HG03175 (cell line): ENCODE measurements at regions not wholly inside any gene's neighbourhood (a gene's known extent, or its start where the extent isn't known, plus 50 kb on each side); places are given as distances from the start of the nearest gene placed in this dataset.

ENCODE experiments used
- ATAC-seq: cut with Tn5 transposase; IDR thresholded peaks from one replicate; pipeline ENCODE4 v1.9.1; 2021; ENCODE audit warnings: mild to moderate bottlenecking, moderate library complexity; ENCODE audit not compliant: unreplicated experiment

GRCh38 chr1:106185089-106185488 lies 871.4 kb upstream of the PRMT6 start:
- ATAC-seq = no peak

GRCh38 chr1:106189780-106190179 lies 866.7 kb upstream of the PRMT6 start:
- no peak for ATAC-seq

GRCh38 chr1:106194206-106194605 lies 862.3 kb upstream of the PRMT6 start:
- ATAC-seq = no peak

- ATAC-seq = no peak
These were observed 855.8 kb upstream of the PRMT6 start for GRCh38 chr1:106200711-106201110.

- no peak for ATAC-seq
These were observed 849.3 kb upstream of the PRMT6 start for GRCh38 chr1:106207185-106207584.

- ATAC-seq = no peak
These were observed 838.7 kb upstream of the PRMT6 start for GRCh38 chr1:106217765-106218164.

- ATAC-seq = no peak
These were observed 834.1 kb upstream of the PRMT6 start for GRCh38 chr1:106222403-106222802.

- no peak for ATAC-seq
These were observed 833.3 kb upstream of the PRMT6 start for GRCh38 chr1:106223213-106223612.

GRCh38 chr1:106224426-106224825 lies 832.0 kb upstream of the PRMT6 start:
- no peak for ATAC-seq

GRCh38 chr1:106225403-106225802 lies 831.1 kb upstream of the PRMT6 start:
- ATAC-seq = no peak

GRCh38 chr1:106226550-106226949 lies 829.9 kb upstream of the PRMT6 start:
- ATAC-seq = no peak

- ATAC-seq = no peak
These were observed 824.3 kb upstream of the PRMT6 start for GRCh38 chr1:106232128-106232527.

- no peak for ATAC-seq
These were observed 823.0 kb upstream of the PRMT6 start for GRCh38 chr1:106233511-106233910.

GRCh38 chr1:106249365-106249764 lies 807.1 kb upstream of the PRMT6 start:
- ATAC-seq = no peak

- ATAC-seq = no peak
These were observed 806.7 kb upstream of the PRMT6 start for GRCh38 chr1:106249810-106250209.

- no peak for ATAC-seq
These were observed 801.7 kb upstream of the PRMT6 start for GRCh38 chr1:106254748-106255147.

- no peak for ATAC-seq
These were observed 789.7 kb upstream of the PRMT6 start for GRCh38 chr1:106266786-106267185.

- no peak for ATAC-seq
These were observed 788.4 kb upstream of the PRMT6 start for GRCh38 chr1:106268070-106268469.

GRCh38 chr1:106276871-106277270 lies 779.6 kb upstream of the PRMT6 start:
- ATAC-seq = no peak

- ATAC-seq = no peak
These were observed 778.7 kb upstream of the PRMT6 start for GRCh38 chr1:106277786-106278185.

GRCh38 chr1:106278716-106279115 lies 777.8 kb upstream of the PRMT6 start:
- ATAC-seq = no peak

GRCh38 chr1:106289265-106289928 lies 767.1 kb upstream of the PRMT6 start:
- ATAC-seq = no peak

GRCh38 chr1:106290805-106291501 lies 765.5 kb upstream of the PRMT6 start:
- no peak for ATAC-seq
